CD1c-positive myeloid dendritic cell (primary cell): ENCODE measurements at regions not wholly inside any gene's neighbourhood (a gene's known extent, or its start where the extent isn't known, plus 50 kb on each side); places are given as distances from the start of the nearest gene placed in this dataset.

Experiments used
- DNase-seq: peaks from one replicate; pipeline ENCODE4 v3.0.0-alpha.2; 2016; ENCODE audit errors: extremely low spot score

DNA sequence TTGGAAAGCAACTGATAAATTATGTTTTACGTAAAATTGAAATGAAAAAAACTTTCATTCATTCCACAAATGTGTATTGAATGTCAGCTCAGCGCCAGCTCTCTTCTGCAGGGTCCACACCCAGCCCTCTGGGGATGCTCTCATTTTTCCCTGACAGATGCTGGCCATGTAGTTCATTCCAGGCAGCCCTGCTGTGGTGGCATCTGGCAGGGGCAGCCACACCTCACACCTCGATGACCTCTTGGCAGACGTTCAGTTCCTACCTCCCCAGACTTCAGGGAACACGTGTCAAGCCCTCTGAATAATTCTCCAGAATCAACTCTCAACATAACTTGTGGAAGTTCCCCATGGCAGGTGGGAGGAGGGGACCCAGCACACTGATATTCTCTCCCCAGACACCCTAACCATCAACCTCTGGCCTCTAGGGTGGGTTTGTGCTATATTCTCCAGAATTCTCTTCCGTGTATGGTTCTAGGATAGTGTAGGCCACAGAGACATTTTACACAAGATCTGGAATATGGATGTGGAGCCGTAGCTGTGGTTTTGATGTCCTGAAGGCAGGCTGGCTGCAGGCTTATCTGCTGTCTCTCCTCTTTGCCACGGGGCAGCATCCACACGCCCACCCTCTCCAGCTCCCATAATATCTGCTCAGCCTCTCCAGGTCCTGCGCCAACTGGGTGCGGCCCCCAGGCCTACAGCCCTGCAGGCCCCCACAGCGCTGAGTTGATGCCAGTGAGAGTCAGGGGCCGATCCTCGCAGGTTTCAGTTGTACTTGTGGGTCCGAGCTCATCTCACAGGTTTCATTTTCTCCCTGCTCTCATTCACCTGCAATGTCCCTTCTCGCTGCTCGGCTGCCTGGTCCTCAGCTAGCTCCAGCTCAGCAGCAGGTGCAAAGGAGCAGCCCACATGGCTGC lies 175.8 kb upstream of the ARID1B start:
- no peak for DNase-seq

DNA sequence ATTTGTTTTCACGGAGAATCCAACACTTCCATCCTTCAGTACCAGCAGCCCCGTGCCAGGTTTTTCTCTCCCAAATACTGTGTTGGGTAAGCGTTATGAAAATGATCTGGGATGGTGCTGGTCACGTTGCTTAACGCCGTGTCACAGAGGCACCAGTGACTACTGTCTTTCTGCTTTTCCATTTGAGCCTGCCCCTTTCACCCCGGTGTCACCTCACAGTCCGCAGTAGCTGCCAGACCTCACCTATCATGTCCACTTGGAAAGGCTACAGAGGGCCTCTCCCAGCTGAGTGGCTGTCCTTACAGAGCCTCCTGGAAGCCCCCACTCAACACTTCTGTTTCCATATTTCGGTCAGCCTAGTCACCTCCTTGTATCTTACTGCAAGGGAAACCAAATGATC lies 176.5 kb upstream of the ARID1B start:
- no peak for DNase-seq

DNA sequence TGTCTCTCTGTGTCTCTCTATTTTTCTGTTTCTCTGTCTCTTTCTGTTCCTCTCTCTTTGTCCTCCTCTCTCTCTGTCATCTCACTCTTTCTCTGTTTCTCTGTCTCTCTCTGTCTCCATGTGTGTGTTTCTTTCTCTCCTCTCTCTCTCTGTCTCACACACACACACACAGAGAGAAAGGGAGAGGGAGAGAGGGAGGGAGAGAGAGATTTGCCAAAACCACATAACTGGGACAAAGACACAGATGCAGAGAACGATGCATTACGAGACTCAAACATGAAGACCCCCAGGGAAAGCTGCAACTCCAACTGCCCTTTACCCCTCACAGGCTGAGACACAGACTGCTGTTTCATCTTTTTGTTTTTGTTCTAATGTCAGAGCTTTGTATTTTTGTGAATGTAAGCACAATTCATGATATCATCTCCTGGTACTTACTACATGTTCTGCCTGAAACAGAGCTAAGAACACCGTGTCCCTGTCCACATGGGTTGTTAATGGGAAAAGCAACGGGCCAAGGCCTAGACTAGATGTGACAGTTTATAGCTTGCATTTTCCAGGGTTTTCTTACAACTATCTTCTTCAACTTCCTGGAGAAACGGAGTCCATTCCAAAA lies 177.1 kb upstream of the ARID1B start:
- DNase-seq = no peak

DNA sequence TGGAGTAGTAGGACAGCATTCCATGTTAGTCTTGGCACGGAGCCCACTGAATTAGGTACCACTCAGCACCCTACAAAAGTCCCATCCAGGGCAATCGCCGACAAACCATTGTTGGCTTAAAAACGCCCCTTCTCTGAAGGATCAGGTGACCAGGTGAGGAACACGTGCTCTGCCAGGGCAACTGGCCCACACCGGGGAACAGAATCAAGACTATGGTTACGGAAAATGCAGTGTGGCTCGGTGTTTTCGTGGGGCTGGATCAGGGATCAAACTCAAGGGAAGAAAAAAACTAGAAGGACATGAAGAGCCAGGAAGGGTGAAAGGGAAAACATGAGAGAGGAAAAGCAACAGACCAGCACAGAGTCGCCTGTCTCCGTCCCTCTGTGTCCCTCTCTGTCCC lies 177.8 kb upstream of the ARID1B start:
- DNase-seq = no peak

DNA sequence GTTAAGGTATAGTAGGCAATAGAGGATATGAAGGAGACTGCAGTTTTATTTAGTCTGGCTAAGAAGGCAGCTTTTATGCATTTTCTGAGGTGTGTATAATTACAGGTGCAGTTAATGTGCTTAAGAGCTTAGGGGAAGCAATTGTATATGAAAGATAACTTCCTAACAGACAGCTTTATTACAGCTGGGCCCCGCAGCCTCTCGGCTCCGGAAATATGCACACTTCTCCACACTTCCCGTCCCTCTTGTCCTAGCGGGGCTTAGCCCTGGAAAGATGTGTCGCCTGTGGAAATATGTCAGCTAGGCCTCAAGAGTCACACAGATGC lies 178.4 kb upstream of the ARID1B start:
- DNase-seq = no peak

DNA sequence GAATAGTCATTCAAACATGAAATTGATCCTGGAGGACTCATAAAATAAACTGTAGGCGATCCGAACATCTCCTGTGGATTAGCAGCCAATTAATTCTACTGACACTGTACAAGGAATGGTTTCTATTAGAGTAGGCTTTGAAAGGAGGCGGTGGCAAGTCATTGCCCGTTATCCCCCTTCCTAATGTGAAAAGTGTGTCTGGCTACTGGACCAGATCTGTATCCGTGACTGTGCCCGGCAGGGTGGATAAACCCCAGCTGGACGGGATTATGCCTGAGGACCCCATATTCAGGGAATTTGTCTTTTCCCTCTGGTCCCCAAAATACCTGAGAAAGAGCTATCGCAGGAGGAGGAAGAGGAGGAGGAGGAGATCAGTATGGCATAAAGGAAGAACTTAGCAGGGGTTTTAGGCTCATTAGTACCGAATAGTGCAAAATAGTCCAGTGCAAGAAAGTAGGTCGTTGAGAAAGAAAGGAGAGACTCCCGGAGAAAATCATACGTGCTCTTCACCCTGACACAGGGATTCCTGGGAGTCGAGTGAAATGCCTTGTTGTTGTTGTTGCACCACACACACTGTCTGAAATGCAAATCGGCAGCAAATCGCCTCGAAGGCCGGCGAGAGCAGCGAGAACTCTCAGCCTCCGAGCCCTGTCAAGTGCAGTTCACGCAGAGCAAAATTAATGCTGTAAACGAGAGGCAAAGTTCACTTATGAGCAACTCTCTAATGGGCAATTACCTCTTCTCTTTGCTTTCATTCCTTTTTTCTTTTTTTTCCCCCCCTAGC lies 178.9 kb upstream of the ARID1B start:
- DNase-seq = no peak

DNA sequence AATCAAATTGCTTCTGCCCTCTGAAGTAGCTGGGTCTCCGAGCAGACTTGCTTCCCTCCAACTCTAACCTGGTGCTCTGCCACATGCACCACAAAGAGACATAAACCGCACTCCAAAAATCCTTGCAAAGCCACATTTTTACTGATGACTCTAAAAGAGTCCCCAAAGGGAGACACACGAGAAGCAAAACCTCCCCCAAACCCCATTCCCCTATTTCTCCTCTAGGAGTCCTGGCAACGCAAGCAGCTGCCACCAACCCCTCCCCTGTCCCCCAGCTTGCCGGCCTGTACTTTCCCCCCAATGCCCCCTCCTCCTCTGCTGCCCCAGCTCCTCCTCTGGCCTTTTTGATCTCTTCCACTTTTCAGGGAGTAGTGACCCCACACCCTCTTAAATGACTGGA lies 180.1 kb upstream of the ARID1B start:
- no peak for DNase-seq

DNA sequence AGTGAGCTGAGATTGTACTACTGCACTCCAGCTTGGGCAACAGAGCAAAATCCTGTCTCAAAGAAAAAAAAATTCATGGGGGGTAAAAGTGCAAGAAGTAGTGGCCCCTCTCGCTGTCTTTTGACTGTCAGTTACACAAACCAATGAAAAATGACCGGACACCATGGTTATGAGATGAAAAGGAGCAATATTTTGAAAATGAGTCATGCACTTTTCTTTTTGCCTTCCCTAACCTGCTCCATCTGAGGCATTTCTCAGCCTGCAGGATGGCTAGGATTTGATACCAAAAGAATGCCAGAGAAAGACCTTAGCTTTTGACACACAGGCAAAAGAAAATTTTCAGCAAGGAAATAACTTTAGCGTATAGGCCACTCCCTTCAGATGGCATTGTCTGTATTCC lies 181.7 kb upstream of the ARID1B start:
- DNase-seq = no peak

DNA sequence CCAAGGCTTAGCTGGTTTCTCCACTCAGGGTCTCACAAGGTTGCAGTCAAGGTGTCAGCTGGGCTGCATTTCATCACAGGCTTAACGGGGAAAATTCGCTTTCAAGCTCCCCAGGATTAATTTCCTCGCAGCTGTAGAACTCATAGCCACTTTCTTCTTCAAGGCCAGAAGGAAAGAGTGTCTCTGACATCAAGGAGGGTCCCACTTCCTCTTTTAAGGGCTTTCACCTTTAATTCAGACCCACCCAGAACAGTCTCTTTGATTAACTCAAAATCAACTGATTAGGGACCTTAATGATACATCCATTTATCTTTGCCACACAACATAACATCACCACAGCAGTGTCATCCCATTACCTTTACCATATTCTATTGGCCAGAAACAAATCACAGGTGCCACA lies 183.3 kb upstream of the ARID1B start:
- DNase-seq = no peak

DNA sequence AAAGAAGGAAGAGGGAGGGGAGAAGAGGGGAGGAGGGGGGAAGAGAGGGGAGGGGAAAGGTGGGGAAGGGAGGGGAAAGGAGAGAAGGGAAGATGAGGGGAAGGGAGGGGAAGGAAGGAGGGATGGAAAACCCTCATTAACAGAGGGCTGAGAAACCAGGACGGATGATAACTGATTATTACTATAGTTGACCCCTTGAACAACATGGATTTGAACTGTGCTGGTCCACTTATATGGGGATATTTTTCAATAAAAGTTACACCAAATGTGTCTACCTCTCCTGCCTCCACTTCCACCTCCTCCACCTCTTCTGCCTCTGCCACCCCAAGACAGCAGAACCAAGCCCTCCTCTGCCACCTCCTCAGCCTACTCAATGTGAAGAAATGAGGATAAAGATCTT lies 184.1 kb upstream of the ARID1B start:
- DNase-seq = no peak

DNA sequence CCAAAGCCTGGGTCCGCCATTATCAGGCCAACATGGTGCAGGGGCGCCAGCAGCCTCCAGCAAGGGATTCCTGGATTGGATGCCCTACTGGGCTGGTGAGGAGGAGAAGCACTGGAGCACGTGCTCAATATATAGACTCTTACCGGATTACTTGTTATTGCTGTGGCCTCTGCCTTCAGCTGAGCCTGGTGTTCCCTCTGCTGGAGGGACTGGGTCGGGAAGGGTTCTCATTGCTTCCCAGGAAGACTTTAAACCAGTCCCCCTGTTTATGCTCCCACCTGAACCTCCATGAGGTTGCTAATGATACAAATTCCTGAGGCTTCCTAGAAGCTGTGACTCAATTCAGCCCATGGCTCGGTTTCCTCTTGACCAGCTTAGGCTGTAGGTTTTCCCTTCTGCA lies 186.7 kb upstream of the ARID1B start:
- DNase-seq = no peak

DNA sequence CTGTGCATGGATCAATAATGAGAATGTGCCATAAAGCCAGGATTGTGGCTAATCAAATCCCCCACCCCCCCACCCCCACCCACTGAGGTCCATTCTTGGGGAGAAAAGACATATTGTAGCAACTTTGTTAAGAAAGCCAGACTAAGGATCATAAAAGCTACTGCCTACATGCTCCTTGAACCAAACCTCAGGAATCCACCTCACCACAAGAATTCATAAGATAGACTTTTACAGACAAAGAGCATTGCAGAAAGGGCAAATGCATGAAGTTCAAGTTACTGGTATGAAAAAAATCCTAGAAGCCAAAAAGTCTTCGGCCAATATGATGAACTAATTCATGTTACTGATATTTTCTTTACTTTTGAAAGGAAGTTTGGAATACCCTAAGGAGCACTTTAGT lies 187.9 kb upstream of the ARID1B start:
- DNase-seq = no peak

DNA sequence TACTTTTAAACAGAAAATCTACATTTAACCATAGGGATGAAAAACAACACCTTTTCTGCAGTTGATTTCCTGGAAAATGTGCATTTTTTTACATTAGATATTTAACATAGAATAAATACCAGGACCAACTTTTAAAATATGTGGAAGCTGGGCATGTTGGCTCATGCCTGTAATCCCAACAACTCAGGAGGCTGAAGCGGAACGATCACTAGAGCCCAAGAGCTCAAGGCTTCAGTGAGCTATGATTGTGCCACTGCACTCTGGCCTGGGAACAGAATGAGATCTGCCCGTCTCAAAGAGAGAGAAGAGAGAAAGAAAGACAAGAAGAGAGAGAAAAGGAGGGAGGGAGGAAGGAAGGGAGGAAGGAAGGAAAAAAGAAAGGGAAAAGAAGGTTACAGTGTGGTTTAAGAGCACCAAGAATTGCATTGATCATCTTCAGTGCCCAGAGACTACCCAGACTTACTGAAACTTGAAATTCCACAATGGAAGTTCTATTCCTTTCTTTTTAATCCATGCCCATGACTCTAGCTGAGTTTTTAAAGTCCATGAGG lies 189.4 kb upstream of the ARID1B start:
- DNase-seq = no peak

DNA sequence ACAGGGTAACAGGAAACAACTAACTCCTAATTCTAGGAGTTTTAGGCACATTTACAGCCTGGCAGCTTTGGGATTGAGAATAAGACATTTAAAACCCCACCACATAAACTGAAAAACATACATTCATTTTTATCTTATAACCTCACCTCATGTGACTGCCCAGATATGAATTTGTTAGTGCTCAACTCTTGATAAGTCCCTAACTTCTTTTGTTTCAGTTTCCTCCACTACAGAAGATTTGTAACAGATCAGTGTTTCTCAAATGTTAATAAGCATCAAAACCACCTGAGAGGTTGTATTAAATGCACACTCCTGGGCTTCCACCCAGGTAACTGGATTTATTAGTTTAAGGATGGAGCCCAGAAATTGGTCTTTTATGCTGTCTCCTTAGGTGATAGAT lies 190.1 kb upstream of the ARID1B start:
- no peak for DNase-seq

DNA sequence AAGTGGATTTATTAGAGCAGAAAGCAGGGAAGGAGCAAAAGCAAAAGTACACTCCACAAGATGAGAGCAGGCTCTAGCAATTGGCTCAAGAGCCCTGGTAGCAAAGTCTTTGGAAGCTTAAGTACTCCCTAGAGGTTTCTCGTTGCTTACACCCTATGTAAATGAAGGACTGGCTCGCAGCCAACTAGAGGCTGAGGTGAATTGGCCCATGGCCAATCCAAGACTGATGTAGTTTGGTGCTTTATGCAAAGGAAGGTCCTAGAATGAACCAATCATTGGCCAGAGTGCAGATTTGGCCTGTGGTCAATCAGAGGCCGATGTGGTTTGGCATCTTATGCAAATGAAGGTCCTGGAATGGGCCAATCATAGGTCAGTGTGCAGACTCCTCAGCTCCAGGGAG lies 191.3 kb upstream of the ARID1B start:
- no peak for DNase-seq

DNA sequence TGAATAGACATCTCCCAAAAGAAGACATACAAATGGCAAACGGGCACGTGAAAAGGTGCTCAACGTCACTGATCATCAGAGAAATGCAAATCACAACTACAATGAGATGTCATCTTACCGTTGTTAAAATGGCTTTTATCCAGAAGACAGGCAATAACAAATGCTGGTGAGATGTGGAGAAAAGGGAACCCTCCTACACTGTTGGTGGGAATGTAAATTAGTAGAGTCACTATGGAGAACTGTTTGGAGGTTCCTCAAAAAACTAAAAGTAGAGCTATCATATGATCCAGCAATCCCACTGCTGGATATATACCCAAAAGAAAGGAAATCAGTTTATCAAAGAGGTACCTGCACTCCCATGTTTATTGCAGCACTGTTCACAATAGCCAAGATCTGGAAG lies 193.1 kb upstream of the ARID1B start:
- DNase-seq = peak; percentile 2

DNA sequence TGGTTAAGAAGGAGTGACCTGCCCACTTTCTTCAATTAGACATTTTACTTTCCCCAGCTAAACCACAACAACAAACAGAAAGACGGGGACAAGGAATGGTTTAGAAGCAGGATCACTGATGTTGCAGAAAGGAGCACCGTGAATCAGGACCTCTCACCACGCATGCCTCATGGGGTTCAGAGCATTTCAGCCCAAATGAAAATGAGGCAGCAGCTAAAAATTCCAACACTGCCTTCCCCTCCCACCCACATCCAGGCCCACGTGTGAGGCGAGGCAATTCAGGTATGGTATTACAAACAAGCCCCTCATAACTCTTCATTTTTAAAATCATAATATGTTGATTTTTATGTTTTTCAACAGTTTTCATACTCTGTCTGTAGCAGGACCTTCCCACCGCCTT lies 194.1 kb upstream of the ARID1B start:
- no peak for DNase-seq

DNA sequence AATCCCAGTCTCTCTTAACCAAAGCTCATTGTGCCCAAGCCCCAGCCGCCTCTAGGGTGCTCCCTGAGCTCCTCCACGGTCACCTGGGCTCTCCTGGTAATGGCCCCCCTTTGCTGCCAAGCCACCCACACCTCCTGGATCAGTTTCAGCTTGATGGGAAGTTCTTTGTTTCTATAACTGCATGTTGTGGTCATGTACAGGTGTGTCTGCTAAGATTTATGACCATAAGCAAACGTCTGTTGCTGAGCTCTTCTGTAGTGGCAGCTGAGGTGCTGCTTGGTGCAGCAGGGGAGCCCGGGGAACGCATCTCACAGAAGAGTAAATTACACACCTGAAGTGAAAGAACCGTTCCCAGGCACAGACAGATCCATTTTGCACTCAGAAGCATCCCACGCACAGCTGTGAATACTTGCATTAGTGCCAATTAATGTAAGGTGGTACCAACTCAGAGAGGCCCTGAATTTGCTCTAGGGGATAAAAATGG lies 194.6 kb upstream of the ARID1B start:
- no peak for DNase-seq

DNA sequence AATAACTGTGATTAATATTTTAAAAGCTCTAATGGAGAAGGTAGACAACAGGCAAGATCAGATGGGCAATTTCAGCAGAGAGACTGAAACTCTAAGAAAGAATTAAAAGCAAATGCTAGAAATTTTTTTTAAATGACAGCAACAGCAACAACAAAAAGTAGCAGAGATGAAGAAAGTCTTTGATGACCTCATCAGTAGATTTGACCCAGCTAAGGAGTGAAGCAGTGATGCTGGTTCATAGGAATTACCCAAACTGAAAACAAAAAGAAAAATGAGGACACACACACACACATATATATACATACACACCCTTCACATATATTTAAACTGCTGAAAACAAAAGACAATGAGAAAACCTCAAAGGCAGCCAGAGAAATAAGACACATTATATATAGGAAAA lies 197.6 kb upstream of the ARID1B start:
- DNase-seq = no peak

DNA sequence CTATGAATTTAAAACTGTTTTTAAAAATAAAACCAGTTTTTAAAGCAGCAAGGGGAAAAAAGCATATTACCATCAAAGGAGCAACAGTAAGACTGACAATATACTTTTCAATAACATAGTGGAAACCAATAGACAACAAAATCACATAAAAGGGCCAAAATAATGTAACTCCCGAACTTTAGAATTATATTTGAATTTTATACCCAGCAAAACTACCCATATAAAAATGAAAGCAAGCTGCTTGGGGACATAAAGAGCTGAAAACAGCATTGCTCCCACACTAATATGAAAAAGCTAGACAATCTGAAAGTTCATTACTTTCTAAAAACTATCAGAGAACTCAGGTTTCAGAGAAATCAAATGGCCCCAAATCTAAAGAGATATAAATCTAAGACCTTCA lies 199.4 kb upstream of the ARID1B start:
- no peak for DNase-seq

DNA sequence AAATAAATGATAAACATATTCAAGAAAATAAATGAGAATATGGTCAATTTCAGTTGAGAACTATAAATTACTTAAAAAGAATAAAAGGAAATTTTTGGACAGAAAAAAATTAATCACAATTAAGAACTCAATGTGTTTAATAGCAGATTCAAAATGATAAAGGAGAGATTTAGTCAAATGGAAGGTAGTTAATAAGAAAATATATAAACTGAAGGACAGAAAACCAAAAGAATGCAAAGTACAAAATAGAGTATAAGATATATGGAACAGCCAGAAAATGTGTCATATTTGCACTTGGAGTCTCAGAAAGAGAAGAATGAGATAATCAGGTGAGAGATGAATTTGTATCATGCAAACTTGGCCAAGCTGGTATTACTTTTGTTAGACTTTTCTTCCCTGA lies 201.8 kb upstream of the ARID1B start:
- no peak for DNase-seq

DNA sequence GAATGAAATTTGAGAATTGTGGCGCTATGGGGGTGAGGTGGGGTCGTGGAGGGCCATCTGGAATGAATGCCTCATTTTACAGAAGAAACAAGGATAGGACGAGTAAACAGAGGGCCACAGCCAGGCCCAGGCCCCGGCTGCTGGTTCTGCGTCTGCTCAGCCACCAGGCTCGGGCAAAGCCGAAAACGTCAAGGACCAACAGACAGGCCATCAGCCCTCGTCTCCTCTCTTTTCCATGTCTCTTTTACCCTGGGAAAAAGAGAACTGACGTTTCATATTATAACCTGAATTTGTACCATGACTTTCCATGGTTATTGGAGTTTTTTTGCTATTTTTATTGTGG lies 212.4 kb upstream of the ARID1B start:
- no peak for DNase-seq
